Activated CD8-positive, alpha-beta memory T cell treated with anti-CD3 and anti-CD28 coated beads, Interleukin-2, amount 50 U/mL, for 48 hours (primary cell): ENCODE measurements at regions not wholly inside any gene's neighbourhood (a gene's known extent, or its start where the extent isn't known, plus 50 kb on each side); places are given as distances from the start of the nearest gene placed in this dataset.

ENCODE experiments used
- DNase-seq: peaks from one replicate; pipeline ENCODE4 v3.0.0-alpha.2; 2020

DNA sequence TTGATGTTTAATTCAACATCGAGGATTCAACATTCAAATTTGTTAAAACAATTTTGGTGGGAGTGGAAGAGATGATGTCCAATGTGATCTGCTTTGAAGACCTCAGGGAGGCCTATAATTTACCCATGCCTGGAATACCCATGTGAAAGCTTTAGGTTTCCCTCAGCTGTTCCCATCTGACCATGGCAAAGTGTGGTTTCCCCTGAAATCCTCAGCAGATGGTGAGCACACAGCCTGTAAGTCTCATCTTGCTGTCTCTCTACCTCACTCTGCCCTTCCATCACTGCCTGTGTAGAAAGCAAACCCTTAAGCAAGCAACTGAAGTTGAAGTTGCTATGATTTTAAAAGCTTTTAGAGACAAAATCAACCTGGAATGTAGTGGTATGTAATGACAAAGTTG lies 80.1 kb upstream of the ATF3 start:
- no peak for DNase-seq

DNA sequence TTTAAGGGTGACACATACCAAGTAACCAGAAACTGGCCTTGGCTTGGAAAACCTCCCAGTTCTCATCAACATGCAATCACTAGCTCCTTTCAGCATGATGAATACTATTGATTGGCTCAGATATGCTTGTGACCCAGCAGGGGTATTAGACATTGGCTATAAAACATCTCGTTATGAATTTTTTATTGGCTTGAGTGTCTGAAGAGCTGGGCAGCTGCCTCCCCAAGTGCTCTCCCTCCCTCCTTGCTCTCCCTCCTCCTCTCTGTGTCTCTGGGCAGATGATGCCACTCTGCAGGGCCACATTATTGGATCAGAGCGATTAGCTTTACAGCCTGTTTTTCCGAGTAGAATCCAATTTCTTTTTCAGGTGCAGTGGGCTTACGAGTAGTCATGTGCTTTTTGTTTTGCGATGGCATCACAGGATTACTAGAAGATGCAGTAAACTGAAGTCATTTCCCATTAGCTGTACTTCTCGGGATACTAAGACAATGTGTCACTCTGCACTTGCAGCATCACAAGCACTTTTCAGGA lies 79.3 kb upstream of the ATF3 start:
- no peak for DNase-seq

DNA sequence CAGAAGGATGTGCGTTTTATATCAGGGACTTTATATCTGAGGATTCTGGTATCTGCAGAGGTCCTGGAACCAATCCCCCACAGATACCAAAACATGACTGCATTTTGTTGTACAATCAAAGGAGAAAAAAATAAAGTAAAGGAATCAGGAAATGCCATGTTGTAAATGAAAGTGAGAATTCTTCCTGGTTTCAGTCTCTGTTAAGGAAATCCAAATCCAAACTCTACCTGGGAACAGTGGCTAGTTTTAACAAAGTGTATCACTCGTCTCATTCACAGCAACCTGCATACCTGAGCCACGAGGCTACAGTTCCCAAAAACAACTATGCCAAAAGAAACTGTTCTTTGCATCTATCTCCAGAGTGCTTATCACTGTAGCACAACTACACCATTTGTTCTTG lies 77.3 kb upstream of the ATF3 start:
- no peak for DNase-seq

DNA sequence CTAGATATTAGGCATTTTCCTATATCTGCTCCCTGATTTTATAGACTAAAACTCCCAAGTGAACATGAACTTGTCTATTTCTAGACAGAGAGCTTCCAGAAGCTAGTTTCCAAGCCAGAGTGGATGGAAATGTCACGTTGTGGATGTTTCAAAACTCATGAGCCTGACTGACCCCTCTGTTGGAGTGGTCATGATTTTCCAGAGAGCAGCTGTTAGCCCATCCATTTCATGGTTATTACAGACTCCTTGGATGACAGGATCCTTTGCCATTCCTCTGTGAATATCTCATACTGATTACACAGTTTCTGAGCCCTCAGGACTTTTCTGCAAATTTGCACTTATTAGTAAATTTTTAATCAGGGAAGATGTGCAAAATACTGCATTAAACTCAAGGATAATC lies 76.8 kb upstream of the ATF3 start:
- DNase-seq = no peak

DNA sequence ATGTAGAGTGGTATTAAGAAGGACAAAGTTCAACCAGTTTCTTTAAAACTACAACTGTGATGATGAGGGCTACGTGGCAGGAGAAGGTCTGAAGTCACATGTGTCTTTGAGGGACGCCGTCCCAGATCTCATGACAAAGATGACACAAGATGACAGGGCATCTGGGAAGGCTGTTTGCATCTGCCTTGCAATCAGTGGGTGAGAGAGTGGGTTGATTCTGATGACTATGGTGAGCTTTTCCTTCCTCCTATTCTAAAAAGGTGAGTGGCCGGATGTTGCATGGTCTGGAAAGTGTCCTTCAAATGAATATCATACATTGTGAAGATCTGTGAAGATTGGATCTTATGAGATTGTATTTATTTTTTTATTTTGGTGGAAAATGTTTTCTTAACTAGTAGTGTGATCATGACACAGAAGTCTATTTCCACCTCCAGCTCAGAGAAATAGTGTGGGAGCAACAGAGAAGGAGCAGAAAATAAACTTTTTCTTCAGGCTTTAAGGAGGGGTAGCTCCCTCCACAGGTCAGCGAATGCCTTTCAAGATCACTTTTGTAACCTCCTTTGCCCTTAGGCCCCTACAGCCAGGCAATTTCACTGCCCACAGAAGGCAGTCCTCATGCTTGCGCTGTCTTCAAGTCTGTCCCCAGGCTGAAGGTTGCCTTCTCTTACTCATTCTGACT lies 76.0 kb upstream of the ATF3 start:
- no peak for DNase-seq

DNA sequence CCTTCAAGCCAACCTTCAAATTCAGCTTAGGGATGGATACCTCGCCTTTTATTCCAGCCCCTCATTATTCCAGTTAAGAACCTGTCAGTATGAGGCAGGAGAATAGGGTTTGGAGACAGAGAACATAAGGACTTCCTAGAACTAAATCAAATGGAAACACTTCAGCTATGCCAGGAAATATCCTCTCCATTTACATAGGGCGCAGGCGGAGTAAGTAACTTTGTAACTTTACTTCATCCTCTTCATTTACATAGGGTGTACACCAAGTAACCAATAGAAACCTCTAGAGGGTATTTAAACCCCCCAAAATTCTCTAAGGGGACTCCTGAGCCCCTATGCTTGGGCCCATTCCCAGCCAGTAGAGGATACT lies 75.4 kb upstream of the ATF3 start:
- no peak for DNase-seq

DNA sequence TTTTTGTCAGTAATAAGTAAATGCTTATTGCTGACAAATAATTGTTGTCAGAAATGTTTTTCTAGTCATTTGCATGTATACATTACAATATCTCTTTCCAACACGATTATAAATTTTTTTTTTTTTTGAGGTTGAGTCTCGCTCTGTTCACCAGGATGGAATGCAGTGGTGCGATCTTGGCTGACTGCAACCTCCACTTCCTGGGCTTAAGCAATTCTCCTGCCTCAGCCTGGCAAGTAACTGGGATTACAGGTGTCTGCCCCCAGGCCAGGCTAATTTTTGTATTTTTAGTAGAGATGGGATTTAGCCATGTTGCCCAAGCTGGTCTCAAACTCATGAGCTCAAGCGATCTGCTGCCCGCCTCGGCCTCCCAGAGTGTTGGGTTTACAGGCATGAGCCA lies 72.0 kb upstream of the ATF3 start:
- DNase-seq = no peak

DNA sequence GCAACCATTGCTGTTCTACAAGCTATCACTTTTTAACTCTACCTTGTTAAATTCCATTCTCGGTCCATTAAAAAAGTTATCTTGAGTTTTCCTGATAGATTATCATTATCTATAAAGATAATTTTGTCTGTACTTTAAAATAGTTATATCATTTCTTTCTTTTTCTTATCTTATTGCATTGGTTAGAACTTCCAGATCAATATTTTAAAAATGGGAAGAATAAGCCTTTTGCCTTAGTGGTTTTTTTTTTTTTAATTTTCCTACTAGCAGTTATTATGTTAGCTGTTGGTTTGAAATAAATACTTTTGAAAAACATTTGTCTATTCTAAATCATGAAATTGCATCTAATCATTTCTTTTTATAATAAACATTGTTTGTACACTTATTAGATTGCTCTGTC lies 71.0 kb upstream of the ATF3 start:
- DNase-seq = no peak

DNA sequence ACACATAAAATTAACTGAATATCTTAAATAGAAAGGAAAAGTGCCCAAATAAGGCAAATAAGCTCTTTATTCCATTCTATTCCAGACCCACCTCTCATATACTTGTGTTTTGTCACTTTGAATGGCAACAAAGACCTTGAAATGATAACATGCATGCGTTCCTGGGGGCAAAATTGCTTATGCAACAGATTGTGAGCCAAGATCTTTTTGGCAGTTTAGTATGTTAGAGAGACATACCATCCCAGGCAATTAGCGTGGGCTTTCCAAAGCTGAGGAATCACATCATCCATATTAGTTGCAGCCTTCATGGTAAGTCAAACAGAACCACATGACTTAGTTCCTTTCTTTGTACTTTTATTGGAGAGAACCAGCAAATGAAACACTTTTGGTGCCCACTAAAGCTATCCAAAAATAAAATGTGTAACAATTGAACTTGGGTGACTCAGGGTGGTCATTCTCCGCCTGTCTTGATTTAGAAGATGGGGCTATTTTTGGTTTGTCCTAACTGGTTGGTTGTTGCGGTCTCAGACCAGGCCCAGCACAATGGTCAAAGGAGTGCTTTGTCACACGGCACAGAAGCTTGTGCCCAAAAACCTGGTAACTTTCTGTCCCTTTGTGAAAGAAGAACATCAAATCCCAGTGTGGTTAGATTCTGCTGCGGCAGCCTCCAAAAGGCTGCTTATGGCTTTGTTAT lies 68.7 kb upstream of the ATF3 start:
- no peak for DNase-seq

DNA sequence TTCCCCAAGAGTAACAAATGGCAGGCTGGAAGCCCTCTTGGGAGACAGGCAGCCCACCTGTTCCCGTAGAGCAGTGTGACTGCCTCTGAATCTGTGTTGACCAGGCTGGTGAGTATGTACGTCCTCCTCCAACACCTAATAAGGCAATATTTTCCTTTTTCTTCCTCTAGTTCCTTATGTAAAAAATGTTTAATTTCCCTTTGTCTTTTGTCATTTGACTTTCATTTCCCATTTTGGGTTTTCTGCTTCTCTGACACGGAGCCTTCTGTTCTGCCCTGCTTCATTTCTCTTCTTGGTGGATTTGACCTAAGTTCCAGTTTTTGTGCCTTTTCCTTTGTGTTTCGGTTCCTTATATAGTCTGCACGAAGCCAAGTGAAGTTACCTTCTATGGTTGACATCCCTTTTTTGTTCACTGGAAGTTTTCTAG lies 65.8 kb upstream of the ATF3 start:
- DNase-seq = no peak

DNA sequence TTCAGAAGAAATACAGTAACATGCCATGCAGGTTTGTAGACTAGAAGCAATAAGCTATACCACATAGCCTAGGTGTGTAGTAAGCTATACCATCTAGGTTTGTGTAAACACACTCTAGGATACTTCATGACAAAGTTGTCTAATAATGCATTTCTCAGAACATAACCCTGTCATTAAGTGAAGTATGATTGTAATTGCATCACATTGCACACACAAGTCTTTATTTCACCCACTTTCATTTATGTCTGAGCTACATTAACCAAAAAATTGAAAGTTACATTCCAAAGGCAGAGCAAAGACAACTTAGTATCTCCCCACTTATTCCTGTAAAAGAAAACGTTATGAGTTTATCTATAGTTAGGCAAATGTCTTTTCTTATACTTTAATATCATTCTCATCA lies 64.5 kb upstream of the ATF3 start:
- no peak for DNase-seq

DNA sequence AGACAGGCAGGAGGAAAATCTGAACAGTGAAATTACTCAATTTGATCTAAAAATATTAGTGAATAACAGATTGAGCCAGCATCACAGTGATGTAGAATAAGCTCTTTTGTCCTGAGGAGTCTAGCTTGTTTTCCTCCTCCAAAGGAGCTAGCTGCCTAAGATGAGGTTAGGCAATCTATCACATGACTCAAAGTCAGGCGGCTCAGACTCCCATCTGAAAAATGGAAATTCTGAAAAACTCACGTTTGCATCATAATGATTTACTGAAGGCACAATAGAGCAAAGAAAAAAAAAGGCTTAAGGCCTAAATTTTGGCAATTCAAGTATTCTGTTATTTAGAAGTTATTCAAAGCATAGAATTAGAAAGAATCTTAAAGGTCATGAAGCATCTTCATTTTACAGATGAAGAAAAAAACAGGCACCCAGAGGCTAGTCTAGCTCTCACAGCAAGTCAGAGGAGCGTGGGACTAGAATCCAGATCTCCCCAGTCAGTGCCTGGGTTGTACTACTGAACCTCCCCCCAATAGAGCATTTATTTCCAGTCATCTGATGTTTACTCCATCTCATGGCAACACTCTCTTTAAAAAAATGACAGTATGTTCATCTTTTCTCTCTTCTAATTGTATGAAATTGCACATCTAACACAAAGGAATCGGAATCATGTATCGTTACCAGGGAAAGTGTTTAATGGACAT lies 62.5 kb upstream of the ATF3 start:
- DNase-seq = no peak

DNA sequence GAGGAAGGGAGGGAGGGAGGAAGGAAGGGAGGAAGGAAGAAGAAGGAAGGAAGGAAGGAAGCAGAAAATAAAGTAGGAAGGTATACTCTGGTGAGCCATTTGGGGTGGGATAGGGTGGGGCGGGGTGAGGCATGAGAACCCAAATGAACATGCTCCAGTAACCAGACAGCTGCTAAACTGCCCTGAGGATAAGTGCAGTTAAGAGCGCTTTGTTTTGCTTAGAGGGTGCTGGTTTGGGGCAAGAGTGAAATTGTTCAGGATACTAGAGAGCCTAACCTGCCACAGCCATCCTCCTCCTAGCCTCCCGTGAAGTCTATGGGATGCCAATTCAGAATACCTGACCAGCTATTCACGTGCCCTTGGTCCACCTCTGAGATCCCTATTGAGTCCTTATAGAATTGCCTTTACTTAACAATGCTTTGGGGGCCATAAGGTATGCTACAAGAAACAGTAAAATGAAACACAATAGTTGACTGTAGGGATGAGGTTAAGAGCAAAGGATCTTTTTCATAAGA lies 59.0 kb upstream of the ATF3 start:
- no peak for DNase-seq

DNA sequence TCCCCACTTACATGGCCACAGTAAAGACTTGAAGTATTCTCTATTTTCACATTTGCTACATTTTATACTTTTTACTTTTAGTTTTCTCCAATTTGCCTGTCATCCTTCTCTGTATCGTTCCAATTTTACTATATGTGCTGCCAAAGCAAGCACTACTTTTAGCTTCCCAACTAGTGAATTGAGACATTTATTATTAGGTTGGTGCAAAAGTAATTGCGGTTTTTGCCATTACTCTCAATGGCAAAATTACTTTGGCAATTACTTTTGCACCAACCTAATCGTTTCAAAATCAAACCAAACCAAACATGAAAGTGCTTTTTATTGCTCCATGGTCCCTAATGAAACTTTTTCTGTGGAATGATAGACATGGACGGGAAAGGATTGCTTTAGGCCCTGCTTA lies 56.6 kb upstream of the ATF3 start:
- no peak for DNase-seq

DNA sequence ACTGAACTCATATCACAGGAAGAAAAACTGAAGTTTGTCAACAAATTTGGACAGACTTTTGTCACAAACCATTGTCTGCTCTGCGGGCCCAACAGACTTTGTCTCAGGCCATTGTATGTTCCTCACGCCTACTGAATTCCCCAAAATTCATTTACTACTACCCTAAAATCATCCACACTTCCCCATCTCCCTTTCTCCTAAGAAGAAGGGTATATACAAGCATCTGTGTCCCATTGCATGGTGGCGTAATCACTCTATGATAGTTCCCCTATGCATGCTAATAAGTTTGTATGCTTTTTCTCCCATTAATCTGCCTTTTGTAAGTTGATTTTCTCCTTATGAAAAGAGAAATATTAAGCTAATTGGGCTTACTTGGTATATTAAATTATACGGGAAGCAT lies 54.9 kb upstream of the ATF3 start:
- no peak for DNase-seq

DNA sequence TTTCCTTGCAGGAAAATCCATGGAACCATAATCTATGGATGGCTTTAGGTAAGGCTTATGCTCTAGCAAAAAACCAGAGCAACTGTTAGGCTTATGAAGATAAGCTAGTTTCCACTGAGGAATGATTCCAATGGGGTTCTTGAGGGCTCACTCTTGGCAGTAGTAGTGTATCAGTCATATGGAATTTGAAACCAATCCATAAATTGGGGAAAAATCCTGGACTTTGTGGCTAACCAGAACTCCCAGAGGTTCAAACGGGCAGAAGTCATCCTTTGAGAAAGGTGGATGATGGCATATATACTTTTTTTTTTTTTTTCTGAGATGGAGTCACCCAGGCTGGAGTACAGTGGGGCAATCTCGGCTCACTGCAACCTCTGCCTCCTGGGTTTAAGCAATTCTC lies 54.2 kb upstream of the ATF3 start:
- no peak for DNase-seq

DNA sequence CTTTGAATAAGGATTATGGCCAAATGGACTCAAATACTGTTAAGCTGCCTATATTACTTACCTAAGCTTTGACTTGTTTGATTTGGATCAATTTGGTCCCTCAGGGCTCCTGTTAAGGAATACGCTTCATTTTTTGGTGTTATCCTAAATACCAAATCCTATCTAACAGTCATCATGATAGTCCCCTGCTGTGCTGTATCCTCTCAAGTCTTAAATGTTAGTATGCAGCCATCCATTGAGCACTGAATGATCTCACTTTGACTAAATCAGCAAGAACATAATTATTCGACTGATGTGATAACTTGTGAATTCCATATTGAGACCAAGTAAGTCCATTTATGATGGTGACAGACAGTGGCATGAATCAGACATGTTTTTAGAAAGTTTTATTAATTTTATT lies 53.1 kb upstream of the ATF3 start:
- DNase-seq = no peak

DNA sequence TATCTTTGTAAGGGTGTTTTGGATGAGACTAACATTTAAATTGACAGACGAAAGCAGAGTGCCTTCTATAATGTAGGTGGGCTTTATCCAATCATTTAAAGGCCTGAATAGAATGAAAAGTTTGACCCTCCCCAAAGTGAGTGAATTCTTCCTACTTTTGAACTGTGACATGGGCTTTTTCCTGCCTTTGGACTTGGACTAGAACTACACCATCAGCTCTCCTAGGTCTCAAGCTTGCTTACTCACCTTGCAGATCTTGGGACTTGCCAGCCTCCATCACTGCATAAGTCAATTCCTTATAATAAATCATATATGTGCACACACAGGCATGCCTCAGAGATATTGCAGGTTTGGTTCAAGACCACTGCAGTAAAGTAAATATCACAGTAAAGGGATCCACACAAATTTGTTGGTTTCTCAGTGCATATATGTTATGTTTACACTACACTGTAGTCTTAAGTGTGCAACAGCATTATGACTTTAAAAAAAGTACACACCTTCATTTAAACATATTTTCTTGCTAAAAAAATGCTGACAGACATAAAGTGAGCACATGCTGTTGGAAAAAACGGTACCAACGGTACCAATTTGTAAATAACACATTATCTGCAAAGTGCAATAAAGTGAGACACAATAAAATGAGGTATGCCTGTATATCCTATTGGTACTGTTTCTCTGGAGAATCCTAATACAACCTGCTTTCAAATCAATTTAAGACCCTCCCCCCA lies 51.6 kb upstream of the ATF3 start:
- no peak for DNase-seq

DNA sequence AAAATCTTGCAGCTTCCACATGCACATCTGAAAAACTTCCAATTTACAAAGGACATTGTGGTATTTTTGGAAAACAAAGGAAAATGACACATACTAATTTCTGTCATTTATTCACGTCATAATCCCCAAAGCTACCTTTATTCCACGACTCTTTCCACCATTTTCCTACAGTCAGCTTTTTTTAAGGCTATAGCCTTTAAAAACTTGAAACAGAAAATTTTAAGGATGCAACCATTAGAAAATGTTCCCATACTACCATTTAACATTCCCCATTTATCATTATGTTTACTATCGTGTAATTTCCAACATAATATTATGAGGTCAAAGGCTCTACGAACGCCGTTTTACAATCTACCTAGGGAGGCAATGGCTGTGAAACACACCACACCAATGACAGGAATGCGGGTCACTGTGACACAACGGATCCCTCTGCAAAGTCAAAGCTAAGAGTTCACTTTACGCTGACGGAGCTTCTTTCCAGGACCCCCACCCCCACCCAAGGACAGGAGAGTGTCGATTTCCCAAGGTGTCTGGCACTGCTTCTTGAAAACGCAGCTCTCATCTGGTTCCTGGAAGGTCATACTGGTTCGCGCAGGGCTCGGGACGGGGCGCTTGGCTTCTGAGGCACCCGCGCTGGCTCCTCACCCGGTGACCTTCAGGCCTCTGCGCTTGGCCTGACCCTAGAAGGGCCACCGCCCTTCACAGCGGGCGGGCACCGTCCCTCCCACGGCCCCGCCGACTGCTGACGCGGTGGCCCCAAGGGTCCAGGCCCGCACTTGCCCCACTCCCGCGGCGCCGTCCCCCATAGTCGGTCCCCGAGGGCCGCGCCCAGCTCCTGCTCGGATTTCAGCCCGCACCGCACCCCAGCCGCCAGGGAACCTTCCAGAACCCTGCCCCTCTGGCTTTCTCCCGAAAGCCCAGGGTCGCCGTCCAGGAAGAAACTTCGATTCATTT lies 50.5 kb upstream of the ATF3 start:
- DNase-seq = no peak

DNA sequence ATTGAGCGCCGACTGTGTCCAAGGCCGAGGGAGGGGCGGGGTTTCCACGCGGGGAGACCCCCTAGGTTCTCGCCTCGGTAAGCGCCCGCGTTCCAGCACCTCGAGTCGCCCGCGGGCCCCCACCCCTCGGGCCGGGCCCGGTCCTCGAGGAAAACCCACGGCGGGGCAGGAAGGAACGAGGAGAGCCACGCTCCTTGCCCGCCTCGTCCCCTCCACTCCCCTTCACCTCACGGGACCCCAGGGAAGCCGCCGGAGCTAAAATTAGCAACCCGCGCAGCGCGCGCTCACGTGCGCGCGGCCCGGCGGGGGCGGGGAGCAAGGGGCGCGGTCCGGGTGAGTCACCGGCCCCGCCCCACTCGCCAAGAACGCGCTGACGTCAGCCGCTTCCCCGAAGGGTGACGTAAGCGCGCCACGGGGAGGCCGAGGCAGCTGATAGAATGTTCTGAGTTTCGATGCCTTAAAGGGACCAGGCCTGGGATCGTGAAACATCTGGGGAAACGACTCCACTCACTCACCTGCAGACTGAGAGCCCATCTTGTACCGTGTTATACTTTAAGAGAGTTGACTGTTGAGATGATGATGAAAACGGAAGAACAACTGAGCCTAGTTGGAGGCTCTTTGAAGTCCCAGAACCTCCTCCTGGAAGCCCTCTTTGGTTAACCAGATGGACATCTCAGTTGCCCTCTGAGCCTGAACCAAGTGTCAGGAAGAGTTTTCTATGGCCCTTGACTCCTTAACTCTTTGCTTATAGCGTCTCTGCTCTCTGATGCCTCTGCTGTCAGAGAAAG lies 49.7 kb upstream of the ATF3 start:
- peak; percentile 95 for DNase-seq
